ENCODE measurements at regions not wholly inside any gene's neighbourhood (a gene's known extent, or its start where the extent isn't known, plus 50 kb on each side); places are given as distances from the start of the nearest gene placed in this dataset.

- H3K4me1 ChIP-seq, result peaks cover 0 to 6% (median 0%) of the 10 kb centered on the region in 4 donors
- DNase-seq, result no peak
- in situ Hi-C loops (cut with MboI; ENCODE audit: low pct_ligation_motif_present in 1 of 4, low pct_unique_long_range_greater_than_20kb in 1 of 4, low sequenced_read_pairs in 3 of 4) (no loop called here), intact Hi-C loops (cut with DNase I; ENCODE audit: low total_unique reads) (no loop called here)
- H3K4me3 ChIP-seq, result no peak overlapping the region
- H3K36me3 ChIP-seq, result no peaks in the 10 kb centered on the region
- TF ChIP-seq POLR2A (IDR thresholded peaks at IDR 0.05), result no peak
- no peak for TF ChIP-seq EP300 (IDR thresholded peaks at IDR 0.05; ENCODE audit: low read depth)
- TF ChIP-seq POLR2AphosphoS5 (IDR thresholded peaks at IDR 0.05), result no peak
- no peak for TF ChIP-seq CTCF (IDR thresholded peaks at IDR 0.05)
- H3K27me3 ChIP-seq, result no peaks in the 10 kb centered on the region
- no peak overlapping the region for H3K27ac ChIP-seq
- H3K9me3 ChIP-seq, result no peaks in the 10 kb centered on the region
- WGBS, 2 donors (ENCODE audit: low coverage in 1 of 2), result 87% methylated on average over 1 of the region's 1 CpG; no CpG with 5 or more reads in 1 of the 2 donors
Observed at GRCh38 chr12:31877884-31878283, 81.3 kb upstream of the RESF1 start.

GRCh38 chr12:31876568-31877424, 82.4 kb upstream of the RESF1 start:
- Histone ChIP-seq H3K9me3 (no peaks in the 10 kb centered on the region), H3K4me1 (peaks cover 0 to 6% (median 0%) of the 10 kb centered on the region in 4 donors), H3K4me3 (no peak overlapping the region), H3K27me3 (no peaks in the 10 kb centered on the region), H3K36me3 (no peaks in the 10 kb centered on the region), H3K27ac (no peak overlapping the region)
- intact Hi-C loops (cut with DNase I; ENCODE audit: low total_unique reads) (no loop called here), in situ Hi-C loops (cut with MboI; ENCODE audit: low pct_ligation_motif_present in 1 of 4, low pct_unique_long_range_greater_than_20kb in 1 of 4, low sequenced_read_pairs in 3 of 4) (no loop called here)
- DNase-seq, result no peak
- 44 to 82% methylated on average over 6 to 13 of the region's 13 CpGs for WGBS, 2 donors (ENCODE audit: low coverage in 1 of 2)
- no peak for TF ChIP-seq EP300 (IDR thresholded peaks at IDR 0.05; ENCODE audit: low read depth)
- TF ChIP-seq CTCF (IDR thresholded peaks at IDR 0.05), result no peak
- TF ChIP-seq POLR2A (IDR thresholded peaks at IDR 0.05), result no peak
- TF ChIP-seq POLR2AphosphoS5 (IDR thresholded peaks at IDR 0.05), result no peak

- no peak for TF ChIP-seq EP300 (IDR thresholded peaks at IDR 0.05; ENCODE audit: low read depth)
- no peak for TF ChIP-seq POLR2AphosphoS5 (IDR thresholded peaks at IDR 0.05)
- no peak for TF ChIP-seq POLR2A (IDR thresholded peaks at IDR 0.05)
- TF ChIP-seq CTCF (IDR thresholded peaks at IDR 0.05), result no peak
- WGBS, 2 donors (ENCODE audit: low coverage in 1 of 2), result 68 to 89% methylated on average over 4 to 8 of the region's 8 CpGs
- H3K9me3 ChIP-seq, result no peaks in the 10 kb centered on the region
- H3K4me1 ChIP-seq, result peaks cover 0 to 6% (median 0%) of the 10 kb centered on the region in 4 donors
- DNase-seq, result no peak
- in situ Hi-C loops (cut with MboI; ENCODE audit: low pct_ligation_motif_present in 1 of 4, low pct_unique_long_range_greater_than_20kb in 1 of 4, low sequenced_read_pairs in 3 of 4), result no loop called here
- H3K36me3 ChIP-seq, result no peaks in the 10 kb centered on the region
- no peaks in the 10 kb centered on the region for H3K27me3 ChIP-seq
- intact Hi-C loops (cut with DNase I; ENCODE audit: low total_unique reads), result no loop called here
- H3K4me3 ChIP-seq, result no peak overlapping the region
- peak overlapping the region in 1 of 4 donors; percentile 36 for H3K27ac ChIP-seq
Observed at GRCh38 chr12:31875609-31875964, 83.6 kb upstream of the RESF1 start.

- peak overlapping the region in 1 of 4 donors; percentile 36 for H3K27ac ChIP-seq
- H3K27me3 ChIP-seq, result no peaks in the 10 kb centered on the region
- WGBS, 2 donors (ENCODE audit: low coverage in 1 of 2), result 40 to 50% methylated on average over 5 to 6 of the region's 6 CpGs
- no peaks in the 10 kb centered on the region for H3K36me3 ChIP-seq
- peak; percentile 40 for DNase-seq
- intact Hi-C loops (cut with DNase I; ENCODE audit: low total_unique reads), result no loop called here
- H3K4me1 ChIP-seq, result peaks cover 0 to 6% (median 0%) of the 10 kb centered on the region in 4 donors
- no peaks in the 10 kb centered on the region for H3K9me3 ChIP-seq
- no peak for TF ChIP-seq POLR2AphosphoS5 (IDR thresholded peaks at IDR 0.05)
- TF ChIP-seq POLR2A (IDR thresholded peaks at IDR 0.05), result no peak
- TF ChIP-seq EP300 (IDR thresholded peaks at IDR 0.05; ENCODE audit: low read depth), result no peak
- TF ChIP-seq CTCF (IDR thresholded peaks at IDR 0.05), result no peak
- H3K4me3 ChIP-seq, result no peak overlapping the region
- in situ Hi-C loops (cut with MboI; ENCODE audit: low pct_ligation_motif_present in 1 of 4, low pct_unique_long_range_greater_than_20kb in 1 of 4, low sequenced_read_pairs in 3 of 4), result no loop called here
Observed at GRCh38 chr12:31874961-31875608, 84.1 kb upstream of the RESF1 start.

Measured in transverse colon (tissue), 4 donors.